Omental fat pad (tissue), 3 donors: ENCODE measurements at regions not wholly inside any gene's neighbourhood (a gene's known extent, or its start where the extent isn't known, plus 50 kb on each side); places are given as distances from the start of the nearest gene placed in this dataset.

Experiments
- ATAC-seq: fragments of 150-250 bp; one replicate; pipeline ENCODE4 v1.9.1; 2016; ENCODE audit warnings: mild to moderate bottlenecking, moderate library complexity; ENCODE audit not compliant: low FRiP score
- DNase-seq: peaks from one replicate; pipeline ENCODE4 v3.0.0-alpha.2; 2019; ENCODE audit warnings: low spot score
- TF ChIP-seq, protein P1 (sequence below), 3 donors: fragments of 450-650 bp; IDR thresholded peaks; one replicate each; pipeline ENCODE4 v1.5.1; 2016 to 2017; ENCODE audit warnings: antibody characterized with exemption in 3 of 3, mild to moderate bottlenecking in 3 of 3, moderate library complexity in 2 of 3

DNA sequence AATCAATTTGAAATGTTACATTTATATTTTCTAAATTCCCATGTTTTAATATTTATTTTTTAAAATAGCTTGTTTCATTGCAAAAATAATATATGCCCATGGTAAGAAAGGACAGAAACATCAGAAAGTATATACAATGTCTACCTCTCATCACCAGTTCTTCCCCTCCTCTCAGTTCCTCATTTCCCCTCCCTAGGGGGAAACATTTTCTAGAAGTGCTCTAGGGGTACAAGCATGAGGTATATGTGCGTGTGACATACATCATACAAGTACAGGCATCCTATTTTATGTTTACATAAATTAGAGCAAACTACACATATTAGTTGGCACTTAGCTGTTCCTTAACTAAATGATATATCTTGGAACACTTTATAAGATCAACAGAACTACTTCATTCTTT is 189.3 kb upstream of the VEPH1 start:
- DNase-seq: no peak
- ATAC-seq: no peak
- TF ChIP-seq, protein P1, sequence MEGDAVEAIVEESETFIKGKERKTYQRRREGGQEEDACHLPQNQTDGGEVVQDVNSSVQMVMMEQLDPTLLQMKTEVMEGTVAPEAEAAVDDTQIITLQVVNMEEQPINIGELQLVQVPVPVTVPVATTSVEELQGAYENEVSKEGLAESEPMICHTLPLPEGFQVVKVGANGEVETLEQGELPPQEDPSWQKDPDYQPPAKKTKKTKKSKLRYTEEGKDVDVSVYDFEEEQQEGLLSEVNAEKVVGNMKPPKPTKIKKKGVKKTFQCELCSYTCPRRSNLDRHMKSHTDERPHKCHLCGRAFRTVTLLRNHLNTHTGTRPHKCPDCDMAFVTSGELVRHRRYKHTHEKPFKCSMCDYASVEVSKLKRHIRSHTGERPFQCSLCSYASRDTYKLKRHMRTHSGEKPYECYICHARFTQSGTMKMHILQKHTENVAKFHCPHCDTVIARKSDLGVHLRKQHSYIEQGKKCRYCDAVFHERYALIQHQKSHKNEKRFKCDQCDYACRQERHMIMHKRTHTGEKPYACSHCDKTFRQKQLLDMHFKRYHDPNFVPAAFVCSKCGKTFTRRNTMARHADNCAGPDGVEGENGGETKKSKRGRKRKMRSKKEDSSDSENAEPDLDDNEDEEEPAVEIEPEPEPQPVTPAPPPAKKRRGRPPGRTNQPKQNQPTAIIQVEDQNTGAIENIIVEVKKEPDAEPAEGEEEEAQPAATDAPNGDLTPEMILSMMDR (IDR thresholded peaks at IDR 0.05): no peak

DNA sequence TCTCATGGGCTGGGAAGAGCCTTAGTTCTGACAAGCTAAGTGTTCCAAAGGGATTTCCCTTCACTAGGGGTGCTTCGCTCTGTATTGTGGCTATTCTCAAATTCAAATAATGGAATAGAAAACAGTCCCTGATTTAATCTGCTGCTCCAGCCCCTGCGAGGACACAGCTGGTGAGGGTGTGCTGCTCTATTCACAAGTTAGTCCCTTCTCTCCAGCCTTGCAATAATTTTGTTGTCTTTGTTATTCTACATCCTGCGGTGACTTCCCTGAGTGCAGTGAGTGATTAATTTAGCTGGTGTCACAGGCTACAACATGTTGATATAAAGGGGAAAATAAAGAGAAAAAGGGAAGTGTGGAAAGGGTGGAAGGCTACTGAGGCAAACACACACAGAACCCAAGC is 180.5 kb upstream of the VEPH1 start:
- TF ChIP-seq, protein P1 (IDR thresholded peaks at IDR 0.05): no peak
- DNase-seq: no peak
- ATAC-seq: no peak

DNA sequence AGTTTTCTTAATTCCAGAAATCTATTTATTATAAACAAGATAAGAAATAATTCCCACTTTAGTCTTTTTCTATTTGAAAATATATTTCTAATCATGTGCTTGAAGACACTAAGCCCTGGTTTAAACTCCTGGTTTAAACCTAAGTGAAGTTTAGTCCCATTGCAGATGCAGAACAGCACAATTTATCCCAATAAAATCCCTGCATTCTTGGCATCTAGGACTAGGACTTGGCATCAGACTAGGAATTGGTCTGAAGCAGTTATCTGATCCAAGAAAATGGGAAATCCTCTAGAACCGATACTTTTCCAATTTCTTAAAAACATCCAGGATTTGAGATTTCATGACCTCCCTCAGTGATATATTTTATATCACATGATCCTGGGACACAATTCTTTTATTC is 168.8 kb upstream of the VEPH1 start:
- TF ChIP-seq, protein P1 (IDR thresholded peaks at IDR 0.05): no peak
- ATAC-seq (no peak), DNase-seq (no peak)

DNA sequence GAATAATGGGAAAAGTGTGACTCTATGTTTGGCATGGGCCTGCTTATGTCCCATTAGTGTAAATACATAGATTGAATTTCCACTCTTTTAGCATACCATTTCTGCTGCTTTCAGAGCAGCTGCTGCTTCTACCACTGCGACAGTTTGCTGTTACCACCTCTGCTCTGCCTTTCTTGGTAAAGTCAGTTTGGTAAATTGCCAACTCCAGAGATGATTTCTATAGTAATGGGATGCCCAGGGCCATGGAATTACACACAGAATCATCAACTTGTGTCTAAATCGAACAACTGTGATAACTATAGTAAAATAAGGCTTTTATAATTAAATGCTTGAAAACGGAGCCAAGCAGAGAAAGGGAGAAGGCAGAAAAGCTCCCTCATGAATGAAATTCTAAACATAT is 168.4 kb upstream of the VEPH1 start:
- TF ChIP-seq, protein P1 (IDR thresholded peaks at IDR 0.05): no peak
- ATAC-seq (no peak), DNase-seq (no peak)

DNA sequence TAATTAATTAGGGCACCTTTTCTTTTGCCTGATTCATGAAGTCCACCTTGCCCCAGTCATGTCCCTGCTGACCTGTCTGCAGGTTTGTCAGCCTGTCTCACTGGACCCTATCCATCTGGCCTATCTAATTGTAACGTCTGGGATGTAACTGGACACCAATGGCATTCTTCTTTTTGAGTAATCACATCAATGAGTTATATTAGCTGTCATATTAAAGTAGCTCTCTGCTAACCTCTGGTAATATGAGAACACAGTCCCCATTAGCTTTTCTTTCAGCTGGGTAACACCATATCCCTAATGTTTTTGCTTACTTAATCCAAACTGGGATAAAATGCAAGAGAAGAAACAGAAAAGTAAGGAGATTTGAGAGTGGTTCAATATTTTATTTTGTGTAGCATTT is 166.2 kb upstream of the VEPH1 start:
- DNase-seq (no peak), ATAC-seq (no peak)
- TF ChIP-seq, protein P1 (IDR thresholded peaks at IDR 0.05): no peak

DNA sequence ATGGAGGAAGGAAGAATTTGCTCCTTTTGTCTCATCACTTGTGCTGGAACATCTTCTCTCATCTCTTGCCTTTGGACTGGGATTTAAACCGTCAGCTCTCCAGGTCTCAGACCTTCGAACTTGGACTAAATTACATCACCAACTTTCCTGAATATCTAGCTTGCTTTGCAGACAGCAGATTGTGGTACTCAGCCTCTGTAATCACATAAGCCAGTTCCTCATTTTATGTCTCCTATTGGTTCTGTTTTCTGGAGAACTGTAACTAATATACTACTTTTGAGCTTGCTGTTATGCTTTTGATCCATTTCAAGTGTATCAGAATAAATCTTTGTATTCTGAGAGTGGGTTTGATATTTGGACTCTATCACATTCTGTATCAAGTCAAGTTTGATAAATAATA is 164.3 kb upstream of the VEPH1 start:
- no peak for DNase-seq
- TF ChIP-seq, protein P1 (IDR thresholded peaks at IDR 0.05): no peak
- no peak for ATAC-seq

DNA sequence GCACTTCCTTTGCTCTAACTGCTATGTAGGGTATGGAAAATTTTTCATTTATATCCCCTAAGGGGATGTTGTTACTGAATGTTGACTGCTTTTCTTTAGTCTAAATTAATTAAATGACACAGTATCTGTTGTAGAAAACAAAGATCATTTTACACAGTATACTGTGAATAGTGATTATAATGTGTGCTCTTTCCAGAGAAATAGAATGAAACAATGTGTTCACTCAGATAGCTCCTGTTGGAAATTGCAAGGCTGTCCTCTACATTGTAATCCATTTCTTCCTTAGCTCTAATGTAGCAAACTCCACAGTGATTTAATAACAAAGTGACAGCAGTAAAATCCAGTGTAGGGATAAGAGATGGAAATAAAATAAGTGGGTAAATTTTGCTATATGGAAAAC is 159.0 kb upstream of the VEPH1 start:
- TF ChIP-seq, protein P1 (IDR thresholded peaks at IDR 0.05): no peak
- ATAC-seq: no peak
- no peak for DNase-seq
